Hepatocyte (in vitro differentiated cells): ENCODE measurements at regions not wholly inside any gene's neighbourhood (a gene's known extent, or its start where the extent isn't known, plus 50 kb on each side); places are given as distances from the start of the nearest gene placed in this dataset.

ENCODE experiments used
- DNase-seq: peaks from one replicate; pipeline ENCODE4 v3.0.0-alpha.2; 2016; ENCODE audit warnings: low spot score
- H2AFZ ChIP-seq: fragments of 200-600 bp; sonication (generic); 2 replicates; pipeline ENCODE4 v1.6.0; 2016; ENCODE audit warnings: antibody characterized with exemption, mild to moderate bottlenecking
- H3K27ac ChIP-seq: fragments of 200-600 bp; sonication (generic); 2 replicates; pipeline ENCODE4 v1.5.1; 2016; ENCODE audit warnings: mild to moderate bottlenecking
- H3K27me3 ChIP-seq: fragments of 200-600 bp; sonication (generic); 2 replicates; pipeline ENCODE4 v1.6.1; 2016
- H3K36me3 ChIP-seq: fragments of 200-600 bp; sonication (generic); replicated peaks from 2 replicates; pipeline ENCODE4 v1.5.1; 2016; ENCODE audit warnings: low read depth; ENCODE audit not compliant: insufficient read depth
- H3K4me1 ChIP-seq: fragments of 200-600 bp; sonication (generic); 2 replicates; pipeline ENCODE4 v1.5.1; 2016; ENCODE audit warnings: mild to moderate bottlenecking, moderate library complexity; ENCODE audit not compliant: insufficient read depth
- H3K4me2 ChIP-seq: fragments of 200-600 bp; sonication (generic); 2 replicates; pipeline ENCODE4 v1.6.0; 2016
- H3K4me3 ChIP-seq: fragments of 200-600 bp; sonication (generic); 2 replicates; pipeline ENCODE4 v1.5.1; 2016; ENCODE audit warnings: mild to moderate bottlenecking
- H3K79me2 ChIP-seq: fragments of 200-600 bp; sonication (generic); 2 replicates; pipeline ENCODE4 v1.6.0; 2017; ENCODE audit warnings: mild to moderate bottlenecking
- H3K9me2 ChIP-seq: fragments of 200-600 bp; sonication (generic); replicated peaks from 2 replicates; pipeline ENCODE4 v1.6.0; 2017; ENCODE audit warnings: mild to moderate bottlenecking; ENCODE audit not compliant: insufficient read depth
- H3K9me3 ChIP-seq: fragments of 200-600 bp; sonication (generic); 2 replicates; pipeline ENCODE4 v1.5.1; 2016; ENCODE audit warnings: low read depth, mild to moderate bottlenecking
- H4K20me1 ChIP-seq: fragments of 200-600 bp; sonication (generic); 2 replicates; pipeline ENCODE4 v1.6.0; 2016; ENCODE audit warnings: mild to moderate bottlenecking; ENCODE audit not compliant: insufficient read depth, poor library complexity, severe bottlenecking
- EZH2 ChIP-seq: fragments of 200-600 bp; sonication (generic); IDR thresholded peaks from 2 replicates; pipeline ENCODE4 v1.6.1; 2016; ENCODE audit warnings: antibody characterized with exemption, mild to moderate bottlenecking, borderline replicate concordance
- EZH2phosphoT487 ChIP-seq: fragments of 200-600 bp; sonication (generic); IDR thresholded peaks from one replicate; pipeline ENCODE4 v1.6.1; 2018; ENCODE audit warnings: antibody characterized with exemption, mild to moderate bottlenecking, low read depth, moderate library complexity; ENCODE audit not compliant: unreplicated experiment, severe bottlenecking
- WGBS: methylation state at CpG from one replicate; pipeline ENCODE4 v1.1.6; 2016; ENCODE audit warnings: low lambda C conversion rate; ENCODE audit errors: missing lambda C conversion rate; 5-methylcytosine and 5-hydroxymethylcytosine counted together
- TF ChIP-seq, protein P1 (sequence below): fragments of 200-600 bp; sonication (generic); IDR thresholded peaks from 2 replicates; pipeline ENCODE4 v1.5.1; 2016; ENCODE audit warnings: antibody characterized with exemption, mild to moderate bottlenecking; ENCODE audit not compliant: poor library complexity

DNA sequence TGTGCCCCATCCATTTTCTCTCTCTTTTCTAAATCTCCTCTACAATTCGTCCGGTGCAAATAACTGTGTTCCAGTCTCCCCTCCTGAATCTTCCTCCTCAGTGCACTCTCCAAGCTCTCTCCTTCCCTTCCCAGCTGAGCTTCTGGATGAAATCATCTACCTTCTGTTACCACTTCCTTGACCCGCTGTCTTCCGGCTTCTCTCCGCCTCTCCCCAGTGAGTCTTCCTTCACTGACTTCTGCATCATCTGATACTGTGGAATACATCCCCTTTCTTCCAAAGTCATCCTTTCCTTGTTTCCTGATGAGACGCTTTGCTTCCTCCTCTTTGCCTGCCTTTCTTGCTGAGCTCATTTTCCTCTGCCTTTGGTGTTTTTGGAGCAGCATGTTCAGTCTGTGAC is 96.9 kb downstream of the MAB21L3 start:
- 92% methylated on average over 6 of the region's 6 CpGs for WGBS

DNA sequence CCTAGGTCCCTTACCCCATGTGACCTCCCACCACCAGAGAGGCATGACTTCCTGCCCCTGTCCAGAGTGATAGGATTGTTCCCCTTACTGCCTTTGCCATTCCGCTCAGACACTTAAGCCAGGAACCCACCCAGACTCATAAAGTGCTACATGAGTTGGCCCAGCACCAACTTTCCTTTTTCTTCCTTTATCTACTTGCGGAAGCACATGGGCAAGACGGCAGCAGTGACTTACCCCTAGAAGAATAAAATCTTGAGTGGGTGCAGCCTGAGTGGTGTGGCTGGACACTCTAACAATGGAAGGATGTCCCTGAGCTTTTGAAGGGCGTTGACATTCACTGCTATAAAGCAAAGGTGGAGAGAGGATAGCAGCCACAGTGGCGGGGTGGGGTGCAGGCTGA is 100.1 kb downstream of the MAB21L3 start:
- Histone ChIP-seq H3K4me3 (no peak overlapping the region), H3K79me2 (no peaks in the 10 kb centered on the region), H3K4me1 (no peaks in the 10 kb centered on the region), H3K36me3 (no peaks in the 10 kb centered on the region), H3K27me3 (no peaks in the 10 kb centered on the region), H4K20me1 (no peaks in the 10 kb centered on the region), H3K9me3 (no peaks in the 10 kb centered on the region), H3K9me2 (no peaks in the 10 kb centered on the region), H3K4me2 (no peak overlapping the region), H3K27ac (no peak overlapping the region), H2AFZ (no peak overlapping the region)
- DNase-seq, result no peak
- 89% methylated on average over 5 of the region's 5 CpGs for WGBS
- TF ChIP-seq EZH2, result no peak
- TF ChIP-seq EZH2phosphoT487, result no peak
- TF ChIP-seq, protein P1, sequence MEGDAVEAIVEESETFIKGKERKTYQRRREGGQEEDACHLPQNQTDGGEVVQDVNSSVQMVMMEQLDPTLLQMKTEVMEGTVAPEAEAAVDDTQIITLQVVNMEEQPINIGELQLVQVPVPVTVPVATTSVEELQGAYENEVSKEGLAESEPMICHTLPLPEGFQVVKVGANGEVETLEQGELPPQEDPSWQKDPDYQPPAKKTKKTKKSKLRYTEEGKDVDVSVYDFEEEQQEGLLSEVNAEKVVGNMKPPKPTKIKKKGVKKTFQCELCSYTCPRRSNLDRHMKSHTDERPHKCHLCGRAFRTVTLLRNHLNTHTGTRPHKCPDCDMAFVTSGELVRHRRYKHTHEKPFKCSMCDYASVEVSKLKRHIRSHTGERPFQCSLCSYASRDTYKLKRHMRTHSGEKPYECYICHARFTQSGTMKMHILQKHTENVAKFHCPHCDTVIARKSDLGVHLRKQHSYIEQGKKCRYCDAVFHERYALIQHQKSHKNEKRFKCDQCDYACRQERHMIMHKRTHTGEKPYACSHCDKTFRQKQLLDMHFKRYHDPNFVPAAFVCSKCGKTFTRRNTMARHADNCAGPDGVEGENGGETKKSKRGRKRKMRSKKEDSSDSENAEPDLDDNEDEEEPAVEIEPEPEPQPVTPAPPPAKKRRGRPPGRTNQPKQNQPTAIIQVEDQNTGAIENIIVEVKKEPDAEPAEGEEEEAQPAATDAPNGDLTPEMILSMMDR, result no peak

More for the DNA sequence above, 96.9 kb downstream of the MAB21L3 start:
- Histone ChIP-seq H3K36me3 (no peaks in the 10 kb centered on the region), H3K9me2 (no peaks in the 10 kb centered on the region), H3K27ac (no peak overlapping the region), H3K4me2 (no peak overlapping the region), H3K9me3 (no peaks in the 10 kb centered on the region), H3K79me2 (no peaks in the 10 kb centered on the region), H3K4me3 (no peak overlapping the region), H3K27me3 (no peaks in the 10 kb centered on the region), H2AFZ (no peak overlapping the region), H3K4me1 (no peaks in the 10 kb centered on the region), H4K20me1 (no peaks in the 10 kb centered on the region)
- TF ChIP-seq EZH2phosphoT487 (no peak), EZH2 (no peak)
- TF ChIP-seq, protein P1, result no peak
- DNase-seq, result no peak

DNA sequence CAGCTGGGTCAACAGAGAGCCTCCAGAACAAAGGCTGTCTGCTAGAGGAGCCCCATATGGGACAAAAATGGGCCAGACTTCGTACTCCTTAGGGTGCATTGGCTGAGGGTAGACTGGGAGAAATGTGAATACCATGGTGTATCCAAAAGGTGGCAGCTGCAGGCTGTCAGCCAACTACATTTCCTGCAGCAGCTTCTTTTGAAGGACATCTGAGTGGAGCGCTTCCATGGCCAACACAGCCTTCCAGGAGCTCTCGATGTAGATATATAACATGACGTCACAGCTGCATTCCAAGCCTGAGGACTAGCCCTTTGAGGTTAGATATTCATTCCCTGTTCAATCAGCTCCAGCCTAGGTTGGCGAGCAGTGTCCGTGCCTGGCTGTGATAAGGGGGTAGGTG is 107.7 kb downstream of the MAB21L3 start:
- Histone ChIP-seq H3K4me2 (no peak overlapping the region), H3K36me3 (no peaks in the 10 kb centered on the region), H3K79me2 (no peaks in the 10 kb centered on the region), H3K9me2 (no peaks in the 10 kb centered on the region), H3K27me3 (no peaks in the 10 kb centered on the region), H4K20me1 (no peaks in the 10 kb centered on the region), H3K9me3 (no peaks in the 10 kb centered on the region), H2AFZ (no peak overlapping the region), H3K27ac (no peak overlapping the region), H3K4me1 (no peaks in the 10 kb centered on the region), H3K4me3 (no peak overlapping the region)
- TF ChIP-seq, protein P1, result no peak
- TF ChIP-seq EZH2phosphoT487 (no peak), EZH2 (no peak)
- DNase-seq, result no peak
- WGBS, result 82% methylated on average over 6 of the region's 6 CpGs

DNA sequence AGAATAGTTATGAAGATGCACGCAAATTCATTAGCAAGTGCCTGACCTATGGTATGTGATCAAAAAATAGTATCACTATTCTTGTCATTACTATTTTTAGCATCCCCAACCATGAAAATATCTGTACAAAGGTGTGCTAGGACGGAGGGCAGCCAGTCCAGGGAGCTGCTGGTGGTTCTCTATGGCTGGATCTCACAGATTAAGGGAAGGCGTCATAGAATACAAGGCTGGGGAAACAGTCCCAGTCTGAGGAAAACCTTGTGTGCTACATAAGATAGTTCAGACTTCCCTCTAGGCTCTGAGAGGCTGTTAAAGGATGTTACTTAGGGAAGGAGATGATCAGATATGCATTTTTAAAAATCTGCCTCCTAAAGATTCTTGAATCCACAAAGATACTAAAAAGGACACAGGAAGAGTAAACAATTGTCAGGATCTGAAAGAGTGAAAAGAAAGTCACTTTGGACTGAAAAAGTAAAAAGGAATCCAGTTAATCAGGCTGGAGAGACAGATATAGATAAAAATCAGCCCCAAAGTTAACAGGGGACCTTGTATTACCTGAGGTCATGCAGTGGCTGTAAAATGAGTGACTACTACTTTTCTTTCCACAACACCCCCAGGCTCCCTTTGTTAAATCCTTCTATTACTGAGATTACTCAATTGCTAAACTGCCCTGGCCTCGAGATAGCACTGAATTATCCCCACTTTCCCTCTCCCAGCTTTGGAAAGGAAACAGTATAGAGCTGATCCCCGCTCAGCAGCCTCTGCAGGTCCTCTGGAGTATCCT is 108.6 kb downstream of the MAB21L3 start:
- Histone ChIP-seq H3K27me3 (no peaks in the 10 kb centered on the region), H3K4me1 (no peaks in the 10 kb centered on the region), H3K27ac (no peak overlapping the region), H3K36me3 (no peaks in the 10 kb centered on the region), H3K4me2 (no peak overlapping the region), H2AFZ (no peak overlapping the region), H4K20me1 (no peaks in the 10 kb centered on the region), H3K9me2 (no peaks in the 10 kb centered on the region), H3K4me3 (no peak overlapping the region), H3K9me3 (no peaks in the 10 kb centered on the region), H3K79me2 (no peaks in the 10 kb centered on the region)
- TF ChIP-seq EZH2phosphoT487 (no peak), EZH2 (no peak)
- TF ChIP-seq, protein P1, result no peak
- WGBS, result 58% methylated on average over 5 of the region's 5 CpGs
- no peak for DNase-seq
